HEK293 (cell line): ENCODE measurements at regions not wholly inside any gene's neighbourhood (a gene's known extent, or its start where the extent isn't known, plus 50 kb on each side); places are given as distances from the start of the nearest gene placed in this dataset.

Experiments used
- CTCF ChIA-PET: fragments of 350-600 bp; formaldehyde crosslinking; extraction: SDS; loops from one replicate; lab custom pipeline; 2021; ENCODE audit warnings: antibody characterized with exemption; lab: Yijun Ruan, JAX
- POLR2A ChIA-PET: fragments of 300-600 bp; formaldehyde crosslinking; extraction: SDS; loops from one replicate; lab custom pipeline; 2020; ENCODE audit warnings: antibody characterized with exemption, inconsistent platforms; lab: Yijun Ruan, JAX
- H3K27ac ChIP-seq: fragments of 200-500 bp; sonication (Bioruptor generic); 2 replicates; pipeline ENCODE4 v1.5.1; 2014; ENCODE audit warnings: low read depth, low read length, control low read depth, inconsistent platforms; ENCODE audit errors: extremely low read depth
- H3K36me3 ChIP-seq, 2 experiments: fragments of 200-500 bp in 1 of 2; sonication (Bioruptor generic) in 1 of 2; 1 replicate in 1 of 2; 2 replicates in 1 of 2; pipeline ENCODE4 v1.5.1; 2014 to 2017; ENCODE audit warnings: inconsistent platforms in 2 of 2, low read length in 2 of 2; ENCODE audit not compliant: control insufficient read depth in 2 of 2, insufficient read depth in 1 of 2
- H3K4me1 ChIP-seq: fragments of 200-500 bp; sonication (Bioruptor generic); 2 replicates; pipeline ENCODE4 v1.5.1; 2014; ENCODE audit warnings: mild to moderate bottlenecking, low read length, inconsistent platforms; ENCODE audit not compliant: control insufficient read depth, insufficient read depth
- H3K4me3 ChIP-seq: 2 replicates; pipeline ENCODE4 v1.5.1; 2011; ENCODE audit warnings: low read depth, mild to moderate bottlenecking, control low read depth, low read length, moderate library complexity
- H3K9me3 ChIP-seq: fragments of 200-500 bp; sonication (Bioruptor generic); 2 replicates; pipeline ENCODE4 v1.5.1; 2014; ENCODE audit warnings: low read depth, low read length, inconsistent platforms; ENCODE audit not compliant: control insufficient read depth, insufficient read depth
- BCL11B ChIP-seq: fragments of 450-650 bp; formaldehyde crosslinking; IDR thresholded peaks from 2 replicates; pipeline ENCODE4 v1.5.1; 2016; ENCODE audit warnings: low read depth, missing biosample characterization, missing genetic modification characterization
- CTCF ChIP-seq: fragments of 450-650 bp; formaldehyde crosslinking; IDR thresholded peaks from 2 replicates; pipeline ENCODE4 v1.5.1; 2016; ENCODE audit warnings: missing biosample characterization, missing genetic modification characterization
- OVOL3 ChIP-seq: fragments of 450-650 bp; formaldehyde crosslinking; IDR thresholded peaks from 2 replicates; pipeline ENCODE4 v1.5.1; 2016; ENCODE audit warnings: missing biosample characterization, missing genetic modification characterization
- PRDM4 ChIP-seq: fragments of 450-650 bp; formaldehyde crosslinking; IDR thresholded peaks from 2 replicates; pipeline ENCODE4 v1.5.1; 2017; ENCODE audit warnings: missing biosample characterization, missing genetic modification characterization
- RBAK ChIP-seq: fragments of 450-650 bp; formaldehyde crosslinking; IDR thresholded peaks from 2 replicates; pipeline ENCODE4 v1.5.1; 2016; ENCODE audit warnings: missing biosample characterization, missing genetic modification characterization
- ZBTB17 ChIP-seq: fragments of 450-650 bp; formaldehyde crosslinking; IDR thresholded peaks from 2 replicates; pipeline ENCODE4 v1.5.1; 2016; ENCODE audit warnings: missing biosample characterization, missing genetic modification characterization
- ZFP3 ChIP-seq: fragments of 450-650 bp; formaldehyde crosslinking; IDR thresholded peaks from 2 replicates; pipeline ENCODE4 v1.5.1; 2016; ENCODE audit warnings: low read depth, missing biosample characterization, missing genetic modification characterization
- ZNF157 ChIP-seq: fragments of 450-650 bp; formaldehyde crosslinking; IDR thresholded peaks from 2 replicates; pipeline ENCODE4 v1.5.1; 2016; ENCODE audit warnings: missing biosample characterization, missing genetic modification characterization
- ZNF2 ChIP-seq: fragments of 450-650 bp; formaldehyde crosslinking; IDR thresholded peaks from 2 replicates; pipeline ENCODE4 v1.5.1; 2016; ENCODE audit warnings: missing biosample characterization, missing genetic modification characterization
- ZNF214 ChIP-seq: fragments of 450-650 bp; formaldehyde crosslinking; IDR thresholded peaks from 2 replicates; pipeline ENCODE4 v1.5.1; 2017; ENCODE audit warnings: missing biosample characterization, mild to moderate bottlenecking, missing genetic modification characterization, borderline replicate concordance
- ZNF518A ChIP-seq: fragments of 450-650 bp; formaldehyde crosslinking; conservative IDR thresholded peaks from 2 replicates; pipeline ENCODE4 v1.5.1; 2016; ENCODE audit warnings: low read depth, missing biosample characterization, missing genetic modification characterization
- ZNF549 ChIP-seq: fragments of 450-650 bp; IDR thresholded peaks from 2 replicates; pipeline ENCODE4 v1.5.1; 2018; ENCODE audit warnings: missing biosample characterization, missing genetic modification characterization, mild to moderate bottlenecking, inconsistent platforms, moderate library complexity
- ZNF629 ChIP-seq: fragments of 450-650 bp; formaldehyde crosslinking; IDR thresholded peaks from 2 replicates; pipeline ENCODE4 v1.5.1; 2017; ENCODE audit warnings: missing biosample characterization, missing genetic modification characterization
- ZNF658 ChIP-seq: fragments of 450-650 bp; formaldehyde crosslinking; IDR thresholded peaks from 2 replicates; pipeline ENCODE4; 2016; ENCODE audit warnings: missing biosample characterization, missing genetic modification characterization
- ZSCAN4 ChIP-seq: fragments of 450-650 bp; formaldehyde crosslinking; IDR thresholded peaks from 2 replicates; pipeline ENCODE4 v1.5.1; 2017; ENCODE audit warnings: missing biosample characterization, missing genetic modification characterization

GRCh38 chr12:108419949-108420348 lies 80.8 kb upstream of the CMKLR1 start:
- Histone ChIP-seq H3K4me1 (no peaks in the 10 kb centered on the region), H3K4me3 (no peak overlapping the region), H3K9me3 (no peaks in the 10 kb centered on the region), H3K36me3 (no peaks in the 10 kb centered on the region), H3K27ac (no peak overlapping the region)
- ChIA-PET POLR2A (no interaction called here), CTCF (no interaction called here)
- no peak for TF ChIP-seq OVOL3 (tag by site-specific recombination)
- no peak for TF ChIP-seq ZSCAN4 (tag by site-specific recombination)

GRCh38 chr12:108418164-108418890 lies 79.2 kb upstream of the CMKLR1 start:
- H3K9me3 ChIP-seq, result no peaks in the 10 kb centered on the region
- no peak overlapping the region for H3K4me3 ChIP-seq
- CTCF ChIA-PET, result interaction anchor here (0.5 kb wide), 1 partner anchor 303 kb away, joined by 3 read pairs; no protein-coding TSS in a partner anchor
- H3K27ac ChIP-seq, result no peak overlapping the region
- TF ChIP-seq RBAK (tag by site-specific recombination) (no peak), ZNF629 (tag by site-specific recombination) (no peak), ZNF549 (tag by site-specific recombination) (no peak), ZNF214 (no peak), CTCF (tag by site-specific recombination) (no peak), ZNF658 (tag by site-specific recombination) (no peak), ZNF2 (no peak), ZNF157 (tag by site-specific recombination) (no peak), ZNF518A (tag by site-specific recombination) (no peak), ZBTB17 (tag by site-specific recombination) (no peak), PRDM4 (tag by site-specific recombination) (no peak), BCL11B (tag by site-specific recombination) (no peak), ZFP3 (tag by site-specific recombination) (no peak)
- TF ChIP-seq, all 188 proteins: peak for 0
- POLR2A ChIA-PET, result no interaction called here
- Histone ChIP-seq H3K4me1 (no peaks in the 10 kb centered on the region), H3K36me3 (no peaks in the 10 kb centered on the region)
